BLaER1 treated with 17β-estradiol and CSF1 and Interleukin-3, amounts not matched to agents 10 nM and 100 nM (cell line): ENCODE measurements at regions not wholly inside any gene's neighbourhood (a gene's known extent, or its start where the extent isn't known, plus 50 kb on each side); places are given as distances from the start of the nearest gene placed in this dataset.
A peak's percentile ranks its signal among the peaks of the same experiment; 100 is the strongest.

Experiments used
- H3K27ac ChIP-seq, 11 experiments: shearing (Covaris generic); formaldehyde crosslinking; 2 replicates each; pipeline ENCODE4 v1.8.1; 2022
- H3K27me3 ChIP-seq, 11 experiments: shearing (Covaris generic); formaldehyde crosslinking; 2 replicates each; pipeline ENCODE4 v1.8.1; 2022
- H3K36me3 ChIP-seq, 11 experiments: shearing (Covaris generic); formaldehyde crosslinking; 2 replicates each; pipeline ENCODE4 v1.8.1; 2022
- H3K4me1 ChIP-seq, 10 experiments: shearing (Covaris generic); formaldehyde crosslinking; 2 replicates each; pipeline ENCODE4 v1.8.1; 2022
- H3K4me2 ChIP-seq, 11 experiments: shearing (Covaris generic); formaldehyde crosslinking; 2 replicates each; pipeline ENCODE4 v1.8.1; 2022
- H3K4me3 ChIP-seq, 10 experiments: shearing (Covaris generic); formaldehyde crosslinking; 2 replicates each; pipeline ENCODE4 v1.8.1; 2022
- H3K9ac ChIP-seq, 11 experiments: shearing (Covaris generic); formaldehyde crosslinking; 2 replicates each; pipeline ENCODE4 v1.8.1; 2022
- H3K9me3 ChIP-seq, 11 experiments: shearing (Covaris generic); formaldehyde crosslinking; replicated peaks in 1 of 11; 2 replicates each; pipeline ENCODE4 v1.8.1; 2022
- H4K20me1 ChIP-seq, 11 experiments: shearing (Covaris generic); formaldehyde crosslinking; 2 replicates each; pipeline ENCODE4 v1.8.1; 2022
- Cebpa-rat ChIP-seq, 11 experiments: shearing (Covaris generic); IDR thresholded peaks; 2 replicates each; pipeline ENCODE4 v1.8.1; 2022

GRCh38 chr18:27715751-27716150, 461.2 kb downstream of the CDH2 start:
- Histone ChIP-seq H4K20me1 (no peaks in the 10 kb centered on the region), H3K4me3 (no peak overlapping the region), H3K9me3 (no peaks in the 10 kb centered on the region), H3K27me3 (no peaks in the 10 kb centered on the region), H3K4me1 (peaks cover 0 to 15% (median 0%) of the 10 kb centered on the region in 10 experiments; a peak in 1 of 20 replicates), H3K27ac (no peak overlapping the region), H3K4me2 (no peak overlapping the region), H3K9ac (no peak overlapping the region), H3K36me3 (no peaks in the 10 kb centered on the region)
- no peak for TF ChIP-seq Cebpa-rat (IDR thresholded peaks at IDR 0.05)

- no peaks in the 10 kb centered on the region for H3K27me3 ChIP-seq
- H3K9ac ChIP-seq: no peak overlapping the region
- no peak overlapping the region for H3K27ac ChIP-seq
- H3K4me3 ChIP-seq: no peak overlapping the region
- TF ChIP-seq Cebpa-rat (IDR thresholded peaks at IDR 0.05): no peak
- peaks cover 7 to 14% (median 9%) of the 10 kb centered on the region in 11 experiments; a peak in 16 of 22 replicates for H3K9me3 ChIP-seq
- no peaks in the 10 kb centered on the region for H3K36me3 ChIP-seq
- peaks cover 0 to 15% (median 0%) of the 10 kb centered on the region in 10 experiments; a peak in 1 of 20 replicates for H3K4me1 ChIP-seq
- H4K20me1 ChIP-seq: no peaks in the 10 kb centered on the region
- peak overlapping the region in 1 of 11 experiments; percentile 25; a peak in 1 of 22 replicates for H3K4me2 ChIP-seq
Observed at GRCh38 chr18:27713738-27714095, 463.2 kb downstream of the CDH2 start.

GRCh38 chr18:27713037-27713737, 463.7 kb downstream of the CDH2 start:
- H3K36me3 ChIP-seq: no peaks in the 10 kb centered on the region
- no peaks in the 10 kb centered on the region for H4K20me1 ChIP-seq
- no peak overlapping the region for H3K9ac ChIP-seq
- H3K9me3 ChIP-seq: peaks cover 7 to 15% (median 12%) of the 10 kb centered on the region in 11 experiments; a peak in 16 of 22 replicates
- H3K27me3 ChIP-seq: no peaks in the 10 kb centered on the region
- no peak overlapping the region for H3K27ac ChIP-seq
- no peak overlapping the region for H3K4me3 ChIP-seq
- H3K4me2 ChIP-seq: peak overlapping the region in 1 of 11 experiments; percentile 25; a peak in 1 of 22 replicates
- no peak for TF ChIP-seq Cebpa-rat (IDR thresholded peaks at IDR 0.05)
- H3K4me1 ChIP-seq: peaks cover 0 to 15% (median 0%) of the 10 kb centered on the region in 10 experiments; a peak in 1 of 20 replicates

GRCh38 chr18:27712066-27712465, 464.9 kb downstream of the CDH2 start:
- Histone ChIP-seq H3K4me2 (no peak overlapping the region), H3K4me1 (peaks cover 0 to 15% (median 0%) of the 10 kb centered on the region in 10 experiments; a peak in 1 of 20 replicates), H3K9me3 (peaks cover 7 to 16% (median 12%) of the 10 kb centered on the region in 11 experiments; a peak in 16 of 22 replicates), H3K27ac (no peak overlapping the region), H3K9ac (no peak overlapping the region), H3K4me3 (no peak overlapping the region), H4K20me1 (no peaks in the 10 kb centered on the region), H3K36me3 (no peaks in the 10 kb centered on the region), H3K27me3 (no peaks in the 10 kb centered on the region)
- no peak for TF ChIP-seq Cebpa-rat (IDR thresholded peaks at IDR 0.05)

- Histone ChIP-seq H4K20me1 (no peaks in the 10 kb centered on the region), H3K4me1 (peaks cover 0 to 15% (median 0%) of the 10 kb centered on the region in 10 experiments; a peak in 1 of 20 replicates), H3K4me2 (no peak overlapping the region), H3K27me3 (no peaks in the 10 kb centered on the region), H3K36me3 (no peaks in the 10 kb centered on the region), H3K4me3 (no peak overlapping the region), H3K27ac (no peak overlapping the region), H3K9ac (no peak overlapping the region), H3K9me3 (peaks cover 7 to 16% (median 12%) of the 10 kb centered on the region in 11 experiments; a peak in 16 of 22 replicates)
- no peak for TF ChIP-seq Cebpa-rat (IDR thresholded peaks at IDR 0.05)
Observed at GRCh38 chr18:27711382-27711781, 465.5 kb downstream of the CDH2 start.

GRCh38 chr18:27709344-27709743, 467.6 kb downstream of the CDH2 start:
- no peaks in the 10 kb centered on the region for H3K27me3 ChIP-seq
- H3K4me2 ChIP-seq: no peak overlapping the region
- H3K9ac ChIP-seq: no peak overlapping the region
- no peaks in the 10 kb centered on the region for H3K36me3 ChIP-seq
- TF ChIP-seq Cebpa-rat (IDR thresholded peaks at IDR 0.05): no peak
- peaks cover 7 to 16% (median 12%) of the 10 kb centered on the region in 11 experiments; a peak in 16 of 22 replicates for H3K9me3 ChIP-seq
- H3K4me1 ChIP-seq: peaks cover 0 to 10% (median 0%) of the 10 kb centered on the region in 10 experiments; a peak in 4 of 20 replicates
- no peak overlapping the region for H3K27ac ChIP-seq
- H4K20me1 ChIP-seq: no peaks in the 10 kb centered on the region
- H3K4me3 ChIP-seq: no peak overlapping the region

- peaks cover 7 to 16% (median 12%) of the 10 kb centered on the region in 11 experiments; a peak in 16 of 22 replicates for H3K9me3 ChIP-seq
- H4K20me1 ChIP-seq: no peaks in the 10 kb centered on the region
- H3K9ac ChIP-seq: no peak overlapping the region
- H3K4me3 ChIP-seq: no peak overlapping the region
- no peaks in the 10 kb centered on the region for H3K36me3 ChIP-seq
- H3K4me1 ChIP-seq: peaks cover 0 to 9% (median 0%) of the 10 kb centered on the region in 10 experiments; a peak in 3 of 20 replicates
- no peak overlapping the region for H3K4me2 ChIP-seq
- no peak for TF ChIP-seq Cebpa-rat (IDR thresholded peaks at IDR 0.05)
- no peaks in the 10 kb centered on the region for H3K27me3 ChIP-seq
- H3K27ac ChIP-seq: no peak overlapping the region
Observed at GRCh38 chr18:27707201-27707600, 469.7 kb downstream of the CDH2 start.

- Histone ChIP-seq H3K9me3 (peaks cover 7 to 16% (median 9%) of the 10 kb centered on the region in 11 experiments; a peak in 16 of 22 replicates), H3K27me3 (no peaks in the 10 kb centered on the region), H3K27ac (no peak overlapping the region), H4K20me1 (no peaks in the 10 kb centered on the region), H3K4me3 (no peak overlapping the region), H3K4me1 (peaks cover 0 to 9% (median 0%) of the 10 kb centered on the region in 10 experiments; a peak in 3 of 20 replicates), H3K36me3 (no peaks in the 10 kb centered on the region), H3K4me2 (peak overlapping the region in 2 of 11 experiments; percentile 3 to 16; a peak in 2 of 22 replicates), H3K9ac (no peak overlapping the region)
- TF ChIP-seq Cebpa-rat (IDR thresholded peaks at IDR 0.05): no peak
Observed at GRCh38 chr18:27704736-27705361, 472.1 kb downstream of the CDH2 start.

GRCh38 chr18:27699137-27699536, 477.8 kb downstream of the CDH2 start:
- Histone ChIP-seq H3K9ac (no peak overlapping the region), H3K27ac (no peak overlapping the region), H4K20me1 (no peaks in the 10 kb centered on the region), H3K27me3 (no peaks in the 10 kb centered on the region), H3K4me3 (no peak overlapping the region), H3K36me3 (no peaks in the 10 kb centered on the region), H3K4me2 (no peak overlapping the region), H3K9me3 (no peaks in the 10 kb centered on the region), H3K4me1 (no peaks in the 10 kb centered on the region)
- no peak for TF ChIP-seq Cebpa-rat (IDR thresholded peaks at IDR 0.05)
